HCT116 (cell line): ENCODE measurements at regions not wholly inside any gene's neighbourhood (a gene's known extent, or its start where the extent isn't known, plus 50 kb on each side); places are given as distances from the start of the nearest gene placed in this dataset.

Source experiments
- ATAC-seq: fragments of 200-7000 bp; cut with Tn5 transposase; 2 replicates; pipeline ENCODE4 v1.9.1; 2020; ENCODE audit warnings: mild to moderate bottlenecking, moderate library complexity
- BruUV-seq: library from RNA; stranded (reverse); fragments of 400-500 nt; replicated peaks from 2 replicates; lab custom pipeline; 2021; lab: Mats Ljungman, UMichigan
- CTCF ChIA-PET: fragments of 300-600 bp; sonication (Branson Sonifier 250); formaldehyde crosslinking; loops from one replicate; lab custom pipeline; 2021; ENCODE audit warnings: antibody characterized with exemption; lab: Charles Lee
- POLR2A ChIA-PET: fragments of 300-600, 350-600 bp; sonication (Branson Sonifier 250); formaldehyde crosslinking; loops from one replicate; lab custom pipeline; 2021; ENCODE audit warnings: antibody characterized with exemption; lab: Charles Lee
- RAD21 ChIA-PET, 2 experiments: fragments of 300-600 bp; sonication (Branson Sonifier 250); formaldehyde crosslinking; loops; one replicate each; lab custom pipeline; 2023; ENCODE audit warnings: low total read pairs in 2 of 2; ENCODE audit not compliant: uncharacterized antibody in 2 of 2, unreplicated experiment in 2 of 2, low non-redundant PET in 1 of 2; lab: Charles Lee
- DNase-seq: peaks from one replicate; pipeline ENCODE4 v3.0.0-alpha.2; 2010; ENCODE audit warnings: low read depth, low spot score
- H2AFZ ChIP-seq: fragments of 200-600 bp; shearing (Covaris generic), sonication (generic); 2 replicates; pipeline ENCODE4 v1.6.1; 2017; ENCODE audit warnings: low read depth, mixed run types, mixed read lengths, antibody characterized with exemption, low read length; ENCODE audit not compliant: poor library complexity, severe bottlenecking
- H3K27ac ChIP-seq: 2 replicates; pipeline ENCODE4 v1.5.1; 2012; ENCODE audit warnings: low read depth, low read length
- H3K27me3 ChIP-seq: fragments of 200-600 bp; sonication (generic); 2 replicates; pipeline ENCODE4 v1.6.1; 2016; ENCODE audit warnings: mixed run types, low read length, mixed read lengths; ENCODE audit not compliant: insufficient read depth
- H3K36me3 ChIP-seq, 2 experiments: fragments of 200-500 bp in 1 of 2; fragments of 200-600 bp in 1 of 2; sonication (Bioruptor generic) in 1 of 2; sonication (generic) in 1 of 2; 2 replicates each; pipeline versions ENCODE4 v1.5.1 to v1.6.1; 2014 to 2016; ENCODE audit warnings: low read length in 2 of 2, inconsistent platforms in 1 of 2, mixed read lengths in 1 of 2, mixed run types in 1 of 2; ENCODE audit not compliant: insufficient read depth in 2 of 2, control insufficient read depth in 1 of 2
- H3K4me1 ChIP-seq, 2 experiments: fragments of 200-600 bp in 1 of 2; sonication (generic) in 1 of 2; 2 replicates each; pipeline versions ENCODE4 v1.5.1 to v1.6.1; 2012 to 2017; ENCODE audit warnings: low read length in 2 of 2, inconsistent platforms in 1 of 2, mild to moderate bottlenecking in 1 of 2, mixed read lengths in 1 of 2, mixed run types in 1 of 2, moderate library complexity in 1 of 2; ENCODE audit not compliant: insufficient read depth in 2 of 2, control insufficient read depth in 1 of 2
- H3K4me2 ChIP-seq: fragments of 200-600 bp; sonication (generic); 2 replicates; pipeline ENCODE4 v1.6.1; 2017; ENCODE audit warnings: mixed run types, low read length, mixed read lengths
- H3K4me3 ChIP-seq, 2 experiments: fragments of 200-600 bp in 1 of 2; sonication (generic) in 1 of 2; replicated peaks in 1 of 2; 2 replicates each; pipeline ENCODE4 v1.5.1; 2011 to 2016; ENCODE audit warnings: low read length in 2 of 2, control low read depth in 1 of 2, low read depth in 1 of 2, mild to moderate bottlenecking in 1 of 2, mixed read lengths in 1 of 2, mixed run types in 1 of 2
- H3K79me2 ChIP-seq: fragments of 200-600 bp; sonication (generic); 2 replicates; pipeline ENCODE4 v1.6.1; 2017; ENCODE audit warnings: mild to moderate bottlenecking, mixed run types, low read length, moderate library complexity, mixed read lengths; ENCODE audit not compliant: insufficient read depth
- H3K9ac ChIP-seq: fragments of 200-600 bp; sonication (generic); 2 replicates; pipeline ENCODE4 v1.6.1; 2016; ENCODE audit warnings: low read length, mixed read lengths
- H3K9me2 ChIP-seq: fragments of 200-600 bp; sonication (generic), shearing (Covaris generic); 2 replicates; pipeline ENCODE4 v1.6.1; 2017; ENCODE audit warnings: mixed run types, mild to moderate bottlenecking, moderate library complexity; ENCODE audit not compliant: insufficient read depth
- H3K9me3 ChIP-seq, 2 experiments: fragments of 200-500 bp in 1 of 2; fragments of 200-600 bp in 1 of 2; sonication (Bioruptor generic) in 1 of 2; sonication (generic) in 1 of 2; 2 replicates each; pipeline ENCODE4 v1.6.1; 2014 to 2017; ENCODE audit warnings: low read length in 2 of 2, mixed read lengths in 2 of 2, inconsistent platforms in 1 of 2, low read depth in 1 of 2, mild to moderate bottlenecking in 1 of 2, mixed run types in 1 of 2, moderate library complexity in 1 of 2; ENCODE audit not compliant: control insufficient read depth in 1 of 2, insufficient read depth in 1 of 2
- H4K20me1 ChIP-seq: fragments of 200-600 bp; sonication (generic), shearing (Covaris generic); 2 replicates; pipeline ENCODE4 v1.6.1; 2017; ENCODE audit warnings: mixed run types, mild to moderate bottlenecking, moderate library complexity; ENCODE audit not compliant: insufficient read depth
- CBX3 ChIP-seq: IDR thresholded peaks from 2 replicates; pipeline ENCODE4 v1.6.1; 2012; ENCODE audit warnings: low read depth
- CEBPB ChIP-seq: IDR thresholded peaks from 2 replicates; pipeline ENCODE4 v1.6.1; 2012; ENCODE audit warnings: low read depth
- EGR1 ChIP-seq: IDR thresholded peaks from 2 replicates; pipeline ENCODE4 v1.6.1; 2012; ENCODE audit warnings: low read depth
- ELF1 ChIP-seq: IDR thresholded peaks from 2 replicates; pipeline ENCODE4 v1.6.1; 2012; ENCODE audit warnings: low read depth, borderline replicate concordance
- EZH2phosphoT487 ChIP-seq: fragments of 200-600 bp; IDR thresholded peaks from 2 replicates; pipeline ENCODE4 v1.6.1; 2018; ENCODE audit warnings: antibody characterized with exemption, borderline replicate concordance
- FOSL1 ChIP-seq: IDR thresholded peaks from 2 replicates; pipeline ENCODE4 v1.6.1; 2012; ENCODE audit warnings: low read depth
- JUND ChIP-seq: IDR thresholded peaks from 2 replicates; pipeline ENCODE4 v1.6.1; 2012
- MAX ChIP-seq: IDR thresholded peaks from 2 replicates; pipeline ENCODE4 v1.6.1; 2012
- POLR2A ChIP-seq: IDR thresholded peaks from 2 replicates; pipeline ENCODE4 v1.7.0; 2011; ENCODE audit warnings: borderline replicate concordance; ENCODE audit not compliant: insufficient read depth, insufficient read length; ENCODE audit errors: extremely low read depth
- POLR2AphosphoS5 ChIP-seq: IDR thresholded peaks from 2 replicates; pipeline ENCODE4 v1.6.1; 2011; ENCODE audit warnings: mild to moderate bottlenecking, low read depth, low read length, moderate library complexity
- RAD21 ChIP-seq: IDR thresholded peaks from 2 replicates; pipeline ENCODE4 v1.6.1; 2012; ENCODE audit warnings: low read depth, mild to moderate bottlenecking
- REST ChIP-seq: IDR thresholded peaks from 2 replicates; pipeline ENCODE4 v1.6.1; 2012; ENCODE audit warnings: low read depth
- SIN3A ChIP-seq: IDR thresholded peaks from 2 replicates; pipeline ENCODE4 v1.6.1; 2012; ENCODE audit warnings: low read depth
- TCF7L2 ChIP-seq: IDR thresholded peaks from 2 replicates; pipeline ENCODE4 v1.7.0; 2011; ENCODE audit warnings: borderline replicate concordance, inconsistent platforms; ENCODE audit not compliant: insufficient read depth, insufficient read length; ENCODE audit errors: extremely low read depth
- YY1 ChIP-seq: IDR thresholded peaks from 2 replicates; pipeline ENCODE4 v1.6.1; 2011; ENCODE audit warnings: low read length, low read depth, moderate library complexity, mild to moderate bottlenecking; ENCODE audit not compliant: insufficient replicate concordance; ENCODE audit errors: extremely low read depth
- ZFX ChIP-seq: fragments of 450-650 bp; IDR thresholded peaks from 2 replicates; pipeline ENCODE4 v1.6.1; 2017
- intact Hi-C: fragments of 100-400 bp; cut with micrococcal nuclease; formaldehyde crosslinking; loops from 2 replicates; pipeline ENCODE4 v1.10.0; 2022
- TF ChIP-seq, protein P1 (sequence below): IDR thresholded peaks from 2 replicates; pipeline ENCODE4 v1.6.1; 2011; ENCODE audit warnings: mild to moderate bottlenecking, low read length, moderate library complexity; ENCODE audit not compliant: insufficient replicate concordance; ENCODE audit errors: extremely low read depth
- TF ChIP-seq, protein P2 (sequence below): IDR thresholded peaks from 2 replicates; pipeline ENCODE4 v1.6.1; 2012
- TF ChIP-seq, protein P3 (sequence below), 3 experiments: fragments of 200-600 bp in 1 of 3; sonication (generic) in 1 of 3; IDR thresholded peaks in 2 of 3; conservative IDR thresholded peaks in 1 of 3; 2 replicates each; pipeline ENCODE4 v1.5.1; 2012 to 2017; ENCODE audit warnings: low read depth in 2 of 3, low read length in 2 of 3, antibody characterized with exemption in 1 of 3, borderline replicate concordance in 1 of 3, control low read depth in 1 of 3, mild to moderate bottlenecking in 1 of 3, mixed read lengths in 1 of 3, mixed run types in 1 of 3, moderate library complexity in 1 of 3; ENCODE audit not compliant: insufficient read depth in 1 of 3

- Histone ChIP-seq H3K27me3 (no peaks in the 10 kb centered on the region), H3K4me3 (peak overlapping the region in 1 of 2 experiments; percentile 61; a peak in 2 of 4 replicates), H3K36me3 (no peaks in the 10 kb centered on the region), H3K79me2 (no peaks in the 10 kb centered on the region), H2AFZ (peak overlapping the region; percentile 89), H3K4me1 (peaks cover 18 to 39% of the 10 kb centered on the region in 2 experiments), H3K4me2 (peak overlapping the region; percentile 87), H3K9me2 (no peaks in the 10 kb centered on the region), H3K9me3 (no peaks in the 10 kb centered on the region), H3K27ac (peak overlapping the region; percentile 51), H3K9ac (peak overlapping the region; percentile 56), H4K20me1 (no peaks in the 10 kb centered on the region)
- ChIA-PET RAD21 (interaction anchor here (0.8 to 2.4 kb wide), 3 partner anchors 86 to 133 kb away, joined by 3 to 31 read pairs (median 9); no protein-coding TSS in a partner anchor), POLR2A (interaction anchor here (0.6 to 1.7 kb wide), 5 partner anchors 11 to 756 kb away, joined by 3 to 12 read pairs (median 3); no protein-coding TSS in a partner anchor), CTCF (interaction anchor here (0.6 to 4.2 kb wide), 7 partner anchors 15 to 369 kb away, joined by 4 to 82 read pairs (median 4); partner anchors contain the start of genes BTBD1 and C15orf40)
- DNase-seq (peak; percentile 69), ATAC-seq (peak; percentile 78)
- no TSS peak for BruUV-seq
- TF ChIP-seq REST (no peak), YY1 (no peak), FOSL1 (no peak), CBX3 (peak; percentile 18; the same call in 1 of the 2 replicates), ELF1 (no peak), POLR2AphosphoS5 (no peak), TCF7L2 (no peak), ZFX (no peak), CEBPB (no peak), EGR1 (no peak), MAX (no peak), RAD21 (peak; percentile 93), EZH2phosphoT487 (no peak), SIN3A (no peak), JUND (no peak), POLR2A (no peak)
- TF ChIP-seq, protein P1, sequence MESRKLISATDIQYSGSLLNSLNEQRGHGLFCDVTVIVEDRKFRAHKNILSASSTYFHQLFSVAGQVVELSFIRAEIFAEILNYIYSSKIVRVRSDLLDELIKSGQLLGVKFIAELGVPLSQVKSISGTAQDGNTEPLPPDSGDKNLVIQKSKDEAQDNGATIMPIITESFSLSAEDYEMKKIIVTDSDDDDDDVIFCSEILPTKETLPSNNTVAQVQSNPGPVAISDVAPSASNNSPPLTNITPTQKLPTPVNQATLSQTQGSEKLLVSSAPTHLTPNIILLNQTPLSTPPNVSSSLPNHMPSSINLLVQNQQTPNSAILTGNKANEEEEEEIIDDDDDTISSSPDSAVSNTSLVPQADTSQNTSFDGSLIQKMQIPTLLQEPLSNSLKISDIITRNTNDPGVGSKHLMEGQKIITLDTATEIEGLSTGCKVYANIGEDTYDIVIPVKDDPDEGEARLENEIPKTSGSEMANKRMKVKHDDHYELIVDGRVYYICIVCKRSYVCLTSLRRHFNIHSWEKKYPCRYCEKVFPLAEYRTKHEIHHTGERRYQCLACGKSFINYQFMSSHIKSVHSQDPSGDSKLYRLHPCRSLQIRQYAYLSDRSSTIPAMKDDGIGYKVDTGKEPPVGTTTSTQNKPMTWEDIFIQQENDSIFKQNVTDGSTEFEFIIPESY: no peak
- TF ChIP-seq, protein P2, sequence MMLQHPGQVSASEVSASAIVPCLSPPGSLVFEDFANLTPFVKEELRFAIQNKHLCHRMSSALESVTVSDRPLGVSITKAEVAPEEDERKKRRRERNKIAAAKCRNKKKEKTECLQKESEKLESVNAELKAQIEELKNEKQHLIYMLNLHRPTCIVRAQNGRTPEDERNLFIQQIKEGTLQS: no peak
- TF ChIP-seq, protein P3, sequence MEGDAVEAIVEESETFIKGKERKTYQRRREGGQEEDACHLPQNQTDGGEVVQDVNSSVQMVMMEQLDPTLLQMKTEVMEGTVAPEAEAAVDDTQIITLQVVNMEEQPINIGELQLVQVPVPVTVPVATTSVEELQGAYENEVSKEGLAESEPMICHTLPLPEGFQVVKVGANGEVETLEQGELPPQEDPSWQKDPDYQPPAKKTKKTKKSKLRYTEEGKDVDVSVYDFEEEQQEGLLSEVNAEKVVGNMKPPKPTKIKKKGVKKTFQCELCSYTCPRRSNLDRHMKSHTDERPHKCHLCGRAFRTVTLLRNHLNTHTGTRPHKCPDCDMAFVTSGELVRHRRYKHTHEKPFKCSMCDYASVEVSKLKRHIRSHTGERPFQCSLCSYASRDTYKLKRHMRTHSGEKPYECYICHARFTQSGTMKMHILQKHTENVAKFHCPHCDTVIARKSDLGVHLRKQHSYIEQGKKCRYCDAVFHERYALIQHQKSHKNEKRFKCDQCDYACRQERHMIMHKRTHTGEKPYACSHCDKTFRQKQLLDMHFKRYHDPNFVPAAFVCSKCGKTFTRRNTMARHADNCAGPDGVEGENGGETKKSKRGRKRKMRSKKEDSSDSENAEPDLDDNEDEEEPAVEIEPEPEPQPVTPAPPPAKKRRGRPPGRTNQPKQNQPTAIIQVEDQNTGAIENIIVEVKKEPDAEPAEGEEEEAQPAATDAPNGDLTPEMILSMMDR (IDR thresholded peaks at IDR 0.05 in 2 of 3, conservative IDR thresholded peaks at IDR 0.05 in 1 of 3; ENCODE audit: borderline replicate concordance in 1 of 3, insufficient read depth in 1 of 3, low read depth in 2 of 3, low read length in 2 of 3): peak; percentile 65 to 77 (median 73); a peak in 5 of 6 replicates
- intact Hi-C loops: loop anchor here (1.0 to 5.0 kb wide), 3 partner anchors 132 to 532 kb away; partner anchors contain the start of gene C15orf40
Observed at GRCh38 chr15:83380682-83381081, 66.5 kb upstream of the SH3GL3 start.
